Mucosa of descending colon (tissue), 3 donors: ENCODE measurements at regions not wholly inside any gene's neighbourhood (a gene's known extent, or its start where the extent isn't known, plus 50 kb on each side); places are given as distances from the start of the nearest gene placed in this dataset.

ENCODE experiments used
- ATAC-seq: fragments of 200-7000 bp; cut with Tn5 transposase; one replicate; pipeline ENCODE4 v1.9.1; 2020; ENCODE audit warnings: mild to moderate bottlenecking, moderate library complexity
- DNase-seq, 3 donors: peaks; one replicate each; pipeline ENCODE4 v3.0.0-alpha.2; 2020
- H3K36me3 ChIP-seq: fragments of 200-600 bp; one replicate; pipeline ENCODE4 v1.8.0; 2021; ENCODE audit warnings: low read depth, mild to moderate bottlenecking
- H3K4me1 ChIP-seq: fragments of 200-600 bp; one replicate; pipeline ENCODE4 v1.8.0; 2021; ENCODE audit warnings: low read depth, mild to moderate bottlenecking
- H3K4me3 ChIP-seq: fragments of 200-600 bp; one replicate; pipeline ENCODE4 v1.8.0; 2021; ENCODE audit warnings: mild to moderate bottlenecking
- H3K9me3 ChIP-seq: fragments of 200-600 bp; one replicate; pipeline ENCODE4 v1.8.0; 2021; ENCODE audit warnings: mild to moderate bottlenecking
- CTCF ChIP-seq: fragments of 200-600 bp; IDR thresholded peaks from one replicate; pipeline ENCODE4 v1.8.0; 2022; ENCODE audit warnings: antibody characterized with exemption, mild to moderate bottlenecking
- intact Hi-C, 2 donors: fragments of 100-400 bp; cut with DNase I in 1 of 2; cut with micrococcal nuclease in 1 of 2; formaldehyde crosslinking; loops; one replicate each; pipeline versions ENCODE4 v1.11.0 to v1.11.1; 2022; cut with DNase I, micrococcal nuclease
- donor health status: DM: no; HTN: no; CAD: no; lungs with moderate emphysema.
- donor health status: DM: no; HTN: no; CAD: no.
- donor health status: DM: no; HTN: yes; CAD: no.

GRCh38 chr3:178036451-178037144 is 499.6 kb upstream of the KCNMB2 start:
- no peaks in the 10 kb centered on the region for H3K4me1 ChIP-seq
- H3K9me3 ChIP-seq = no peaks in the 10 kb centered on the region
- intact Hi-C loops = no loop called here
- H3K4me3 ChIP-seq = no peak overlapping the region
- no peaks in the 10 kb centered on the region for H3K36me3 ChIP-seq
- no peak for TF ChIP-seq CTCF
- ATAC-seq (no peak), DNase-seq (no peak)

DNA sequence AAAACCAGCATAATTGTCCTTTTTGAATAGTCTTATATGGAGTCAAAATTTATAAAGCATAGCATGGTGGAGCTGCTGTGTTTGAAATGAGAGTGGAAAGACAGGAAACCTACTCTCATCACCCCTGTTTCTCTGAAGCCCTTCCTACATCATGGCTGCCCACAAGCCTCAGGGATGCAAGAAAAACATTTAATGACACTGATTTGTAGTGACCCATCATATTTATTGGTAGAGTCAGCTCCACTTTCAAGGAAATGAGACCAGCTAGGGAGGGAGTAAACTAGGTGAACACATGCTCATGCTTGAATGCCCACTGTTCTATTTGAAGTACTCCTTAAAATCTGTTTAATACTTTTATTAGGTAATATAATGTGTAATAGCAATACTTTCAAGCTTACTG is 494.3 kb upstream of the KCNMB2 start:
- TF ChIP-seq CTCF = no peak
- no peaks in the 10 kb centered on the region for H3K4me1 ChIP-seq
- no peaks in the 10 kb centered on the region for H3K9me3 ChIP-seq
- no peak for ATAC-seq
- H3K36me3 ChIP-seq = no peaks in the 10 kb centered on the region
- intact Hi-C loops = no loop called here
- H3K4me3 ChIP-seq = no peak overlapping the region
- DNase-seq = no peak

DNA sequence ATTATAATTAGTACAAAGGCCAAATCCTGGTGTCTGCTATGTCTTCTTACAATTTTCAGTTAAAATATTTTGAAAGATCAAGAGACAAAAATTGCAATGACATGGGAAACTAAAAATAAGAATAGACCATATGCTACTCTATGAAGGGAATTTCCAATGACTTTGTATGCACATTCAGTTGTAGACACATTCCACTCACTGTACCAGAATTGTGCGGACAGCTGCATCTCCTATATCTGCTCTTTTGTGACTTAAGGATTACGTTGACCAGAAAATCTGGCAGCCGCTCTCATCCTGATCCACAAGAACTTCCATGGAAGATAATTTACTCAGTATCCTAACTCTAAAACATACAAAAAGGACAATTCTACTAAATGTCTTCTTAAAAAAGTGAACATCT is 493.9 kb upstream of the KCNMB2 start:
- no peak for TF ChIP-seq CTCF
- ATAC-seq (no peak), DNase-seq (no peak)
- Histone ChIP-seq H3K4me3 (no peak overlapping the region), H3K9me3 (no peaks in the 10 kb centered on the region), H3K4me1 (no peaks in the 10 kb centered on the region), H3K36me3 (no peaks in the 10 kb centered on the region)
- intact Hi-C loops = no loop called here

- Histone ChIP-seq H3K36me3 (no peaks in the 10 kb centered on the region), H3K9me3 (no peaks in the 10 kb centered on the region), H3K4me3 (no peak overlapping the region), H3K4me1 (no peaks in the 10 kb centered on the region)
- DNase-seq (no peak), ATAC-seq (no peak)
- TF ChIP-seq CTCF = no peak
- intact Hi-C loops = no loop called here
Measured at GRCh38 chr3:178043084-178043483, 493.2 kb upstream of the KCNMB2 start.

DNA sequence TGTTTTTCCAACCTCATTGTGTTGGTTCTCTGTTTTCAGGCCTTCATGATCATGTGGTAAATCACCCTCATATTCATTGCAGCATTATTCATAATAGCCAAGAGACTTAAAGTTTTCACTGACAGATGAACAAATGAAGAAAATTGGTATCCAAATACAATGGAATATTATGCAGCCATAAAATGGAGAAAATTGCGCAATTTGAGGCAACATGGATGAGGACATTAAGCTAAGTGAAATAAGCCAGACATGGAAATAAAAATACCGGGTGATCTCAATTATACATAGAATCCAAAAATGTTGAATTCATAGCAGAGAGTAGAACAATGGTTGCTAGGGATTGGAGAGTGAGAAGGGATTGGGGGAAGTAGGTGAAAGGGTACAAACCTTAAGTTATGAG is 491.9 kb upstream of the KCNMB2 start:
- no peaks in the 10 kb centered on the region for H3K36me3 ChIP-seq
- ATAC-seq = no peak
- intact Hi-C loops = no loop called here
- no peak for DNase-seq
- TF ChIP-seq CTCF = no peak
- no peaks in the 10 kb centered on the region for H3K9me3 ChIP-seq
- no peak overlapping the region for H3K4me3 ChIP-seq
- no peaks in the 10 kb centered on the region for H3K4me1 ChIP-seq

- no peak overlapping the region for H3K4me3 ChIP-seq
- no peaks in the 10 kb centered on the region for H3K36me3 ChIP-seq
- no peaks in the 10 kb centered on the region for H3K4me1 ChIP-seq
- no peak for TF ChIP-seq CTCF
- intact Hi-C loops = no loop called here
- DNase-seq = no peak
- H3K9me3 ChIP-seq = no peaks in the 10 kb centered on the region
- no peak for ATAC-seq
Measured at GRCh38 chr3:178047496-178047895, 488.7 kb upstream of the KCNMB2 start.
